PC-3 (cell line): ENCODE measurements at regions not wholly inside any gene's neighbourhood (a gene's known extent, or its start where the extent isn't known, plus 50 kb on each side); places are given as distances from the start of the nearest gene placed in this dataset.

Experiments
- ATAC-seq: fragments of 200-7000 bp; cut with Tn5 transposase; 2 replicates; pipeline ENCODE4 v1.9.1; 2020; ENCODE audit warnings: mild to moderate bottlenecking, moderate library complexity
- BruUV-seq: library from RNA; stranded (reverse); fragments of 400-500 nt; replicated peaks from 2 replicates; lab custom pipeline; 2021; lab: Mats Ljungman, UMichigan
- CTCF ChIA-PET: fragments of 300-600 bp; sonication (Branson Sonifier 250); formaldehyde crosslinking; loops from one replicate; lab custom pipeline; 2022; ENCODE audit warnings: antibody characterized with exemption; lab: Charles Lee
- POLR2A ChIA-PET: fragments of 300-600 bp; sonication (Branson Sonifier 250); formaldehyde crosslinking; loops from one replicate; lab custom pipeline; 2022; ENCODE audit warnings: antibody characterized with exemption; ENCODE audit not compliant: unreplicated experiment; lab: Charles Lee
- DNase-seq: peaks from one replicate; pipeline ENCODE4 v3.0.0-alpha.2; 2015
- H2AFZ ChIP-seq: fragments of 300-600 bp; sonication (generic); 2 replicates; pipeline ENCODE4 v1.6.0; 2016; ENCODE audit warnings: antibody characterized with exemption, low read length
- H3F3A ChIP-seq: fragments of 300-600 bp; sonication (generic); one replicate; pipeline ENCODE4 v1.6.0; 2017; ENCODE audit warnings: antibody characterized with exemption, low read length, control low read depth, mild to moderate bottlenecking; ENCODE audit not compliant: unreplicated experiment
- H3K27ac ChIP-seq: fragments of 300-600 bp; sonication (generic); 2 replicates; pipeline ENCODE4 v1.5.1; 2016; ENCODE audit warnings: mild to moderate bottlenecking, low read length
- H3K27me3 ChIP-seq: fragments of 300-600 bp; sonication (generic); 2 replicates; pipeline ENCODE4 v1.6.1; 2016; ENCODE audit warnings: low read length, mixed read lengths
- H3K36me3 ChIP-seq: fragments of 300-600 bp; sonication (generic); 2 replicates; pipeline ENCODE4 v1.6.1; 2016; ENCODE audit warnings: low read depth, mixed run types, low read length, mixed read lengths
- H3K4me1 ChIP-seq: fragments of 300-600 bp; sonication (generic); 2 replicates; pipeline ENCODE4 v1.5.1; 2016; ENCODE audit warnings: low read length; ENCODE audit not compliant: insufficient read depth
- H3K4me2 ChIP-seq: fragments of 300-600 bp; sonication (generic); 2 replicates; pipeline ENCODE4 v1.6.0; 2016; ENCODE audit warnings: low read length
- H3K4me3 ChIP-seq: fragments of 300-600 bp; sonication (generic); 2 replicates; pipeline ENCODE4 v1.5.1; 2016; ENCODE audit warnings: mild to moderate bottlenecking, low read length, mixed read lengths
- H3K79me2 ChIP-seq: fragments of 300-600 bp; sonication (generic); 2 replicates; pipeline ENCODE4 v1.6.1; 2017; ENCODE audit warnings: low read length, mixed read lengths
- H3K9ac ChIP-seq: fragments of 300-600 bp; sonication (generic); 2 replicates; pipeline ENCODE4 v1.6.0; 2016; ENCODE audit warnings: mild to moderate bottlenecking, low read length
- H3K9me2 ChIP-seq: fragments of 300-600 bp; sonication (generic); replicated peaks from 2 replicates; pipeline ENCODE4 v1.6.1; 2016; ENCODE audit warnings: mixed run types, low read length, mixed read lengths
- H3K9me3 ChIP-seq: fragments of 300-600 bp; sonication (generic); 2 replicates; pipeline ENCODE4 v1.6.1; 2016; ENCODE audit warnings: low read length, mixed read lengths
- H4K20me1 ChIP-seq: fragments of 300-600 bp; sonication (generic); 2 replicates; pipeline ENCODE4 v1.6.1; 2016; ENCODE audit warnings: low read length, mixed read lengths
- CTCF ChIP-seq: fragments of 300-600 bp; sonication (generic); conservative IDR thresholded peaks from 2 replicates; pipeline ENCODE4 v1.5.1; 2017; ENCODE audit warnings: antibody characterized with exemption, low read depth, mild to moderate bottlenecking, low read length
- EZH2 ChIP-seq: fragments of 300-600 bp; sonication (generic); IDR thresholded peaks from one replicate; pipeline ENCODE4 v1.6.1; 2017; ENCODE audit warnings: antibody characterized with exemption, mild to moderate bottlenecking, low read length; ENCODE audit not compliant: unreplicated experiment
- EZH2phosphoT487 ChIP-seq: fragments of 300-600 bp; sonication (generic); IDR thresholded peaks from 2 replicates; pipeline ENCODE4 v1.6.1; 2018; ENCODE audit warnings: mild to moderate bottlenecking, antibody characterized with exemption, low read length, borderline replicate concordance
- intact Hi-C: fragments of 100-400 bp; cut with micrococcal nuclease; formaldehyde crosslinking; loops from 2 replicates; pipeline ENCODE4 v1.9.0; 2023

- BruUV-seq: no TSS peak
- Histone ChIP-seq H3K4me3 (no peak overlapping the region), H3K27me3 (peaks cover 50% of the 10 kb centered on the region), H4K20me1 (no peaks in the 10 kb centered on the region), H3F3A (no peaks in the 10 kb centered on the region), H3K4me2 (no peak overlapping the region), H3K9me2 (no peaks in the 10 kb centered on the region), H2AFZ (no peak overlapping the region), H3K4me1 (no peaks in the 10 kb centered on the region), H3K27ac (no peak overlapping the region), H3K9me3 (no peaks in the 10 kb centered on the region), H3K9ac (no peak overlapping the region), H3K36me3 (no peaks in the 10 kb centered on the region), H3K79me2 (no peaks in the 10 kb centered on the region)
- ChIA-PET POLR2A (no interaction called here), CTCF (no interaction called here)
- TF ChIP-seq EZH2phosphoT487: no peak
- TF ChIP-seq CTCF: no peak
- TF ChIP-seq EZH2: no peak
- intact Hi-C loops: no loop called here
- DNase-seq (no peak), ATAC-seq (no peak)
Observed at GRCh38 chr18:77400561-77400960, 150.9 kb downstream of the GALR1 start.

GRCh38 chr18:77401173-77401572 is 151.5 kb downstream of the GALR1 start:
- Histone ChIP-seq H3F3A (no peaks in the 10 kb centered on the region), H3K79me2 (no peaks in the 10 kb centered on the region), H3K36me3 (no peaks in the 10 kb centered on the region), H3K4me1 (no peaks in the 10 kb centered on the region), H3K9me3 (no peaks in the 10 kb centered on the region), H2AFZ (no peak overlapping the region), H3K9ac (no peak overlapping the region), H3K4me2 (no peak overlapping the region), H3K4me3 (no peak overlapping the region), H3K27ac (no peak overlapping the region), H4K20me1 (no peaks in the 10 kb centered on the region), H3K9me2 (no peaks in the 10 kb centered on the region), H3K27me3 (peaks cover 51% of the 10 kb centered on the region)
- no TSS peak for BruUV-seq
- DNase-seq (no peak), ATAC-seq (no peak)
- intact Hi-C loops: no loop called here
- TF ChIP-seq EZH2phosphoT487: no peak
- TF ChIP-seq CTCF: no peak
- TF ChIP-seq EZH2: no peak
- CTCF ChIA-PET: no interaction called here
- POLR2A ChIA-PET: no interaction called here

GRCh38 chr18:77403969-77404535 is 154.4 kb downstream of the GALR1 start:
- Histone ChIP-seq H3K4me1 (no peaks in the 10 kb centered on the region), H3K79me2 (no peaks in the 10 kb centered on the region), H3K9me3 (no peaks in the 10 kb centered on the region), H2AFZ (no peak overlapping the region), H3K9me2 (no peaks in the 10 kb centered on the region), H3K4me2 (no peak overlapping the region), H3K27ac (no peak overlapping the region), H3K9ac (no peak overlapping the region), H4K20me1 (no peaks in the 10 kb centered on the region), H3K36me3 (no peaks in the 10 kb centered on the region), H3K4me3 (no peak overlapping the region), H3F3A (no peaks in the 10 kb centered on the region), H3K27me3 (peaks cover 65% of the 10 kb centered on the region)
- ChIA-PET CTCF (no interaction called here), POLR2A (no interaction called here)
- no TSS peak for BruUV-seq
- no peak for TF ChIP-seq CTCF
- TF ChIP-seq EZH2: no peak
- TF ChIP-seq EZH2phosphoT487: no peak
- DNase-seq (no peak), ATAC-seq (no peak)
- intact Hi-C loops: no loop called here
